ENCODE measurements at regions not wholly inside any gene's neighbourhood (a gene's known extent, or its start where the extent isn't known, plus 50 kb on each side); places are given as distances from the start of the nearest gene placed in this dataset.

DNA sequence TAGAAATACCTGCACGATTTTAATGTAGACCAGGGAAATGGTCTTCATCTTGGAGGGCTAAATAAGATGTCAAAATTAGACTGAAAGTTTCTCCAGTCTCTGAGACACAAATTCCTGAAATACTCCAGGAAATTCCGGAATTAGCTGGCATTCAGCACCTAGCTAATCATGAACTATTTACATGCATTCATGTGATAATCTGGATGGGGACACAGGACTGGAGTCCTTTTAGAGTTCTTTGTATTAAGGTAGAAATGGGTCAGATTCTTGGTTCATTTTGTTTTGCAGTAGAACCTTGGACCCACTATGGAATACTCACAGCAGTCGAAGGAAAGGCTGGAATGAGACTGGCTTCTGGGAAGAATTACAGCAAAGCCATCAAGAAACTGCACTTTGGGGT, 65.3 kb upstream of the MDFIC start (continued):
- TF ChIP-seq, protein P1, sequence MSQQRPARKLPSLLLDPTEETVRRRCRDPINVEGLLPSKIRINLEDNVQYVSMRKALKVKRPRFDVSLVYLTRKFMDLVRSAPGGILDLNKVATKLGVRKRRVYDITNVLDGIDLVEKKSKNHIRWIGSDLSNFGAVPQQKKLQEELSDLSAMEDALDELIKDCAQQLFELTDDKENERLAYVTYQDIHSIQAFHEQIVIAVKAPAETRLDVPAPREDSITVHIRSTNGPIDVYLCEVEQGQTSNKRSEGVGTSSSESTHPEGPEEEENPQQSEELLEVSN (IDR thresholded peaks at IDR 0.05; ENCODE audit: borderline replicate concordance, low read depth): no peak
- TF ChIP-seq RCOR1 (IDR thresholded peaks at IDR 0.05; ENCODE audit: low read depth, low read length) (no peak), HOXB13 (CRISPR knock-in tag; IDR thresholded peaks at IDR 0.05; ENCODE audit: low read depth) (no peak), ZFP36 (IDR thresholded peaks at IDR 0.05; ENCODE audit: borderline replicate concordance, partially characterized antibody) (no peak)

DNA sequence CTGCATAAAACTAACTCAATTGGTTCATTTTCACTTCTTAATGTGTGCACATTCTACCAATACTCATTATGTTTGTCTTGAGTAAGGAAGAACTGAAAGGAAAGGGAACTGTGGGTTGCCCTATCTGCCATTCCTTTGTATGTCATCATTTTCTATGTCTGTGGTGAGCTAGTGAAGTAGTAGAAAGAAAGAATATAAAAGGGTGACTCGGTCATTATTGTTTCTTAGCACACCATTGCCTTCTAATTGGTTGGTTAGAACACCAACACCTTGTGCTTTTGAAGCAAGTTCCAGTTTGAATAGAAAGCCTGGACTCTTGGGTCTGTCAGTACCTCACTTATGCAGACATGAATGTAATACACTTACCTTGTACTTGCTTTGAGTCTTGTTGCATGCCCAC, 64.3 kb upstream of the MDFIC start:
- H3K27ac ChIP-seq: no peak overlapping the region
- H3K4me3 ChIP-seq: no peak overlapping the region
- peaks cover 22% of the 10 kb centered on the region for H3K4me1 ChIP-seq
- no peak for DNase-seq (ENCODE audit: low read depth in 1 of 2, low spot score in 1 of 2)
- WGBS (ENCODE audit: missing lambda C conversion rate): 46% methylated on average over 1 of the region's 1 CpG
- no peaks in the 10 kb centered on the region for H3K9me3 ChIP-seq
- no peak overlapping the region for H3K4me2 ChIP-seq
- no peak for ATAC-seq
- FAIRE-seq: peak; percentile 43
- CTCF ChIA-PET: interaction anchor here (1.9 kb wide), 1 partner anchor 8 kb away, joined by 6 read pairs; no protein-coding TSS in a partner anchor
- POLR2A ChIA-PET: no interaction called here
- TF ChIP-seq GATA3 (IDR thresholded peaks at IDR 0.05; ENCODE audit: borderline replicate concordance): no peak
- TF ChIP-seq JUN (IDR thresholded peaks at IDR 0.05): no peak
- TF ChIP-seq POLR2AphosphoS2 (conservative IDR thresholded peaks at IDR 0.05; ENCODE audit: low read length): no peak
- no peak for TF ChIP-seq HOXA7 (CRISPR knock-in tag; IDR thresholded peaks at IDR 0.05)
- no peak for TF ChIP-seq ZSCAN20 (CRISPR knock-in tag; IDR thresholded peaks at IDR 0.05)
- TF ChIP-seq, protein P2, sequence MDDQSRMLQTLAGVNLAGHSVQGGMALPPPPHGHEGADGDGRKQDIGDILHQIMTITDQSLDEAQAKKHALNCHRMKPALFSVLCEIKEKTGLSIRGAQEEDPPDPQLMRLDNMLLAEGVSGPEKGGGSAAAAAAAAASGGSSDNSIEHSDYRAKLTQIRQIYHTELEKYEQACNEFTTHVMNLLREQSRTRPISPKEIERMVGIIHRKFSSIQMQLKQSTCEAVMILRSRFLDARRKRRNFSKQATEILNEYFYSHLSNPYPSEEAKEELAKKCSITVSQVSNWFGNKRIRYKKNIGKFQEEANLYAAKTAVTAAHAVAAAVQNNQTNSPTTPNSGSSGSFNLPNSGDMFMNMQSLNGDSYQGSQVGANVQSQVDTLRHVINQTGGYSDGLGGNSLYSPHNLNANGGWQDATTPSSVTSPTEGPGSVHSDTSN (IDR thresholded peaks at IDR 0.05): no peak
- no peak for TF ChIP-seq CHD4 (IDR thresholded peaks at IDR 0.05; ENCODE audit: borderline replicate concordance)

DNA sequence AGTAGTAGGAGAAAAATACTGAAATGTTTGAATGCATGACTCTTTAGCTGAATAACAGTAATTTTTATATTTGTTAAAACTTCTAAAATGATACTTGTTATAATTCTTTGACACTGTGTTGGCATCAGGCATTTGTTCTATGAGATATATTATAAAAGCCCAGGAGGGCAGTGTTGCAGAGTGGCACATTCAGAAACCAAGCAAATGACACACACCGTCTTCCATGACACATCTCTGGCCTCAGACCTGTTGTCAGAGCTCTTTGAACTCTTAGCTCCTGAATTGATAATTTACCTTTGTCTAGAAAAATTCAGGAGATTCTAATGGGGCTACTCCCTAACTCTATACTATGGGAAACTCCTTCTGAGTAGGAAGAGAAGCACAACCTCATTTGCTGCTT, 62.4 kb upstream of the MDFIC start:
- CTCF ChIA-PET: no interaction called here
- Histone ChIP-seq H3K4me3 (no peak overlapping the region), H3K27ac (no peak overlapping the region), H3K4me2 (no peak overlapping the region), H3K9me3 (no peaks in the 10 kb centered on the region), H3K4me1 (peaks cover 30% of the 10 kb centered on the region)
- POLR2A ChIA-PET: no interaction called here
- DNase-seq (ENCODE audit: low read depth in 1 of 2, low spot score in 1 of 2) (no peak), ATAC-seq (no peak), FAIRE-seq (no peak)
- no peak for TF ChIP-seq ZNF302 (CRISPR knock-in tag; IDR thresholded peaks at IDR 0.05)
- TF ChIP-seq BHLHE40 (IDR thresholded peaks at IDR 0.05; ENCODE audit: low read depth, low read length): no peak
- TF ChIP-seq, protein P3, sequence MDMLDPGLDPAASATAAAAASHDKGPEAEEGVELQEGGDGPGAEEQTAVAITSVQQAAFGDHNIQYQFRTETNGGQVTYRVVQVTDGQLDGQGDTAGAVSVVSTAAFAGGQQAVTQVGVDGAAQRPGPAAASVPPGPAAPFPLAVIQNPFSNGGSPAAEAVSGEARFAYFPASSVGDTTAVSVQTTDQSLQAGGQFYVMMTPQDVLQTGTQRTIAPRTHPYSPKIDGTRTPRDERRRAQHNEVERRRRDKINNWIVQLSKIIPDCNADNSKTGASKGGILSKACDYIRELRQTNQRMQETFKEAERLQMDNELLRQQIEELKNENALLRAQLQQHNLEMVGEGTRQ (IDR thresholded peaks at IDR 0.05): no peak
- TF ChIP-seq POLR2A (IDR thresholded peaks at IDR 0.05; ENCODE audit: low read length): no peak
- TF ChIP-seq, protein P4, sequence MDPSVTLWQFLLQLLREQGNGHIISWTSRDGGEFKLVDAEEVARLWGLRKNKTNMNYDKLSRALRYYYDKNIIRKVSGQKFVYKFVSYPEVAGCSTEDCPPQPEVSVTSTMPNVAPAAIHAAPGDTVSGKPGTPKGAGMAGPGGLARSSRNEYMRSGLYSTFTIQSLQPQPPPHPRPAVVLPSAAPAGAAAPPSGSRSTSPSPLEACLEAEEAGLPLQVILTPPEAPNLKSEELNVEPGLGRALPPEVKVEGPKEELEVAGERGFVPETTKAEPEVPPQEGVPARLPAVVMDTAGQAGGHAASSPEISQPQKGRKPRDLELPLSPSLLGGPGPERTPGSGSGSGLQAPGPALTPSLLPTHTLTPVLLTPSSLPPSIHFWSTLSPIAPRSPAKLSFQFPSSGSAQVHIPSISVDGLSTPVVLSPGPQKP (IDR thresholded peaks at IDR 0.05; ENCODE audit: low read depth, low read length): no peak
- TF ChIP-seq, protein P5, sequence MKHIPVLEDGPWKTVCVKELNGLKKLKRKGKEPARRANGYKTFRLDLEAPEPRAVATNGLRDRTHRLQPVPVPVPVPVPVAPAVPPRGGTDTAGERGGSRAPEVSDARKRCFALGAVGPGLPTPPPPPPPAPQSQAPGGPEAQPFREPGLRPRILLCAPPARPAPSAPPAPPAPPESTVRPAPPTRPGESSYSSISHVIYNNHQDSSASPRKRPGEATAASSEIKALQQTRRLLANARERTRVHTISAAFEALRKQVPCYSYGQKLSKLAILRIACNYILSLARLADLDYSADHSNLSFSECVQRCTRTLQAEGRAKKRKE (CRISPR knock-in tag; IDR thresholded peaks at IDR 0.05; ENCODE audit: low read depth): no peak
- no peak for TF ChIP-seq MAZ (IDR thresholded peaks at IDR 0.05; ENCODE audit: borderline replicate concordance, low read depth, low read length)
- TF ChIP-seq EHF (CRISPR knock-in tag; IDR thresholded peaks at IDR 0.05): no peak
- no peak for TF ChIP-seq RAD21 (conservative IDR thresholded peaks at IDR 0.05 in 1 of 2, IDR thresholded peaks at IDR 0.05 in 1 of 2)
- TF ChIP-seq, protein P1 (IDR thresholded peaks at IDR 0.05; ENCODE audit: borderline replicate concordance, low read depth): no peak
- no peak for TF ChIP-seq FOSL2 (IDR thresholded peaks at IDR 0.05)
- TF ChIP-seq FOSL2 (CRISPR knock-in tag; IDR thresholded peaks at IDR 0.05): no peak
- TF ChIP-seq, protein P6, sequence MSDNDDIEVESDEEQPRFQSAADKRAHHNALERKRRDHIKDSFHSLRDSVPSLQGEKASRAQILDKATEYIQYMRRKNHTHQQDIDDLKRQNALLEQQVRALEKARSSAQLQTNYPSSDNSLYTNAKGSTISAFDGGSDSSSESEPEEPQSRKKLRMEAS (IDR thresholded peaks at IDR 0.05): no peak
- TF ChIP-seq NPAS2 (CRISPR knock-in tag; IDR thresholded peaks at IDR 0.05; ENCODE audit: borderline replicate concordance): no peak
- TF ChIP-seq FOXS1 (CRISPR knock-in tag; IDR thresholded peaks at IDR 0.05): no peak
- no peak for TF ChIP-seq CBX2 (IDR thresholded peaks at IDR 0.05; ENCODE audit: borderline replicate concordance, low read depth)
- no peak for TF ChIP-seq HOXA7 (CRISPR knock-in tag; IDR thresholded peaks at IDR 0.05)
- TF ChIP-seq RFX5 (IDR thresholded peaks at IDR 0.05): no peak
- TF ChIP-seq ZC3H11A (IDR thresholded peaks at IDR 0.05): no peak
- TF ChIP-seq, protein P2 (IDR thresholded peaks at IDR 0.05): no peak
- TF ChIP-seq HOXB13 (CRISPR knock-in tag; IDR thresholded peaks at IDR 0.05; ENCODE audit: low read depth): no peak
- WGBS (ENCODE audit: missing lambda C conversion rate): 90% methylated on average over 1 of the region's 1 CpG
